ENCODE measurements at regions not wholly inside any gene's neighbourhood (a gene's known extent, or its start where the extent isn't known, plus 50 kb on each side); places are given as distances from the start of the nearest gene placed in this dataset.

GRCh38 chr2:173753441-173753840 is 211.7 kb downstream of the SP3 start:
- WGBS, result 91% methylated on average over 5 of the region's 5 CpGs
- no peak for DNase-seq (ENCODE audit: low spot score)
- Histone ChIP-seq H3K4me3 (no peak overlapping the region), H3K27ac (no peak overlapping the region), H3K9me3 (no peaks in the 10 kb centered on the region), H3K27me3 (replicated peaks; ENCODE audit: insufficient read depth) (no peaks in the 10 kb centered on the region), H3K36me3 (no peaks in the 10 kb centered on the region), H3K4me1 (replicated peaks) (no peaks in the 10 kb centered on the region)
- intact Hi-C loops (cut with DNase I), result no loop called here
- no peak for TF ChIP-seq CTCF (IDR thresholded peaks at IDR 0.05)
- no peak for TF ChIP-seq POLR2A (IDR thresholded peaks at IDR 0.05)
- TF ChIP-seq POLR2AphosphoS5 (IDR thresholded peaks at IDR 0.05), result no peak

DNA sequence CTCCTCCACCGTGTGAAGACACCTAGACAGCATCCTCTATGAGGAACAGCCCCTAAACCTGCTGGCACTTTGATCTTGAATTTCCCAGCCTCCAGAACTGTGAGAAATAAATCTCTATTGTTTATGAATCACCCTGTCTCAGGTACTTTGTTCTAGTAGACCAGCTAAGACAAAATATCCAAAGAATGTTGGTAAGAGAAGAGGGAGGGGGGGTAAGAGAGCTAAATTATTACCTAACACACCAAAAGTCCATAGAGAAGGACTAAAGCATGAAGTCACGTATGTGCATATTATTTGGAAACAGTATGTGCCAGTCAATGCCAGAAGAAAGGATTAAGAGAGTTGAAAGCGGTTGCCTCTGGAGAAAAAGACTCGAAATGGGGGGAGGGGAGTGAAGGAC is 211.0 kb downstream of the SP3 start:
- TF ChIP-seq POLR2A (IDR thresholded peaks at IDR 0.05), result no peak
- no peak for TF ChIP-seq POLR2AphosphoS5 (IDR thresholded peaks at IDR 0.05)
- intact Hi-C loops (cut with DNase I), result no loop called here
- Histone ChIP-seq H3K4me3 (no peak overlapping the region), H3K27ac (no peak overlapping the region), H3K36me3 (no peaks in the 10 kb centered on the region), H3K4me1 (replicated peaks) (no peaks in the 10 kb centered on the region), H3K9me3 (no peaks in the 10 kb centered on the region), H3K27me3 (replicated peaks; ENCODE audit: insufficient read depth) (no peaks in the 10 kb centered on the region)
- 74% methylated on average over 4 of the region's 4 CpGs for WGBS
- no peak for DNase-seq (ENCODE audit: low spot score)

GRCh38 chr2:173754837-173755236 is 210.3 kb downstream of the SP3 start:
- intact Hi-C loops (cut with DNase I), result no loop called here
- no peak for DNase-seq (ENCODE audit: low spot score)
- H3K9me3 ChIP-seq, result no peaks in the 10 kb centered on the region
- no peak for TF ChIP-seq POLR2A (IDR thresholded peaks at IDR 0.05)
- no peak for TF ChIP-seq CTCF (IDR thresholded peaks at IDR 0.05)
- no peak for TF ChIP-seq POLR2AphosphoS5 (IDR thresholded peaks at IDR 0.05)
- no peak overlapping the region for H3K27ac ChIP-seq
- no peaks in the 10 kb centered on the region for H3K4me1 ChIP-seq (replicated peaks)
- no peaks in the 10 kb centered on the region for H3K36me3 ChIP-seq
- WGBS, result 94% methylated on average over 3 of the region's 3 CpGs
- H3K27me3 ChIP-seq (replicated peaks; ENCODE audit: insufficient read depth), result no peaks in the 10 kb centered on the region
- H3K4me3 ChIP-seq, result no peak overlapping the region

DNA sequence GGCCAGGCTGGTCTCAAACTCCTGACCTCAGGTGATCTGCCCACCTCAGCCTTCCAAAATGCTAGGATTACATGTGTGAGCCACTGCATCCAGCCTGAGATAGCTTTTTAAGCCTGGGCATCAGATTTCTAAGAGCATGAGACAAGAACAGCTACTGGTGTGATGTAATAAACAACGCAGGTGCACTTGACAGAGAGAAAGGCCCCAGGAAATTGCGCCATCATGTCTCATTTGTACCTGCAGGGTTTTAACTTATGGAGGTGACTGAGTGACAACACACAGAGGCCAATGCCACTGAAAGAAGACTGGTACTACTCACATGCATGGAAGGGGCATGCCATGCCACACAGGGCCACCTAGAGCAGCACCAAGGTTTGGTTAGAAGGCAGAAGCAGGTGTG is 209.4 kb downstream of the SP3 start:
- TF ChIP-seq CTCF (IDR thresholded peaks at IDR 0.05) (no peak), POLR2A (IDR thresholded peaks at IDR 0.05) (no peak), POLR2AphosphoS5 (IDR thresholded peaks at IDR 0.05) (no peak)
- H3K27me3 ChIP-seq (replicated peaks; ENCODE audit: insufficient read depth), result no peaks in the 10 kb centered on the region
- H3K4me3 ChIP-seq, result no peak overlapping the region
- H3K27ac ChIP-seq, result no peak overlapping the region
- 100% methylated on average over 2 of the region's 2 CpGs for WGBS
- no peaks in the 10 kb centered on the region for H3K36me3 ChIP-seq
- no peak for DNase-seq (ENCODE audit: low spot score)
- no peaks in the 10 kb centered on the region for H3K9me3 ChIP-seq
- intact Hi-C loops (cut with DNase I), result no loop called here
- no peaks in the 10 kb centered on the region for H3K4me1 ChIP-seq (replicated peaks)

GRCh38 chr2:173759959-173760358 is 205.2 kb downstream of the SP3 start:
- Histone ChIP-seq H3K27me3 (replicated peaks; ENCODE audit: insufficient read depth) (no peaks in the 10 kb centered on the region), H3K36me3 (no peaks in the 10 kb centered on the region), H3K4me3 (no peak overlapping the region), H3K4me1 (replicated peaks) (no peaks in the 10 kb centered on the region), H3K27ac (no peak overlapping the region), H3K9me3 (no peaks in the 10 kb centered on the region)
- no peak for DNase-seq (ENCODE audit: low spot score)
- 89% methylated on average over 6 of the region's 6 CpGs for WGBS
- intact Hi-C loops (cut with DNase I), result no loop called here
- no peak for TF ChIP-seq POLR2A (IDR thresholded peaks at IDR 0.05)
- no peak for TF ChIP-seq POLR2AphosphoS5 (IDR thresholded peaks at IDR 0.05)
- no peak for TF ChIP-seq CTCF (IDR thresholded peaks at IDR 0.05)

Data from prostate gland (tissue), 2 donors.